Endothelial cell of umbilical vein (primary cell): ENCODE measurements at regions not wholly inside any gene's neighbourhood (a gene's known extent, or its start where the extent isn't known, plus 50 kb on each side); places are given as distances from the start of the nearest gene placed in this dataset.

ENCODE experiments used
- BruUV-seq: library from RNA; stranded (reverse); fragments of 400-500 nt; replicated peaks from 2 replicates; lab custom pipeline; 2021; lab: Mats Ljungman, UMichigan
- CTCF ChIA-PET: fragments of 300-600, 350-600 bp; sonication (Branson Sonifier 250); formaldehyde crosslinking; loops from one replicate; lab custom pipeline; 2021; ENCODE audit warnings: antibody characterized with exemption, inconsistent platforms; lab: Charles Lee
- POLR2A ChIA-PET: fragments of 300-600, 350-600 bp; sonication (Branson Sonifier 250); formaldehyde crosslinking; loops from one replicate; lab custom pipeline; 2021; ENCODE audit warnings: antibody characterized with exemption, inconsistent platforms; lab: Charles Lee
- DNase-seq: peaks from one replicate; pipeline ENCODE4 v3.0.0-alpha.2; 2011; ENCODE audit warnings: low read depth, low spot score
- FAIRE-seq: peaks from 2 replicates; lab custom pipeline; 2011; peaks lifted over from hg19 to GRCh38; lab: Jason Lieb, UNC
- H2AFZ ChIP-seq: 2 replicates; pipeline ENCODE4 v1.6.0; 2012; ENCODE audit warnings: low read depth, low read length, control low read depth, inconsistent platforms
- H3K27ac ChIP-seq: 2 replicates; pipeline ENCODE4 v1.5.1; 2011; ENCODE audit warnings: low read depth, mild to moderate bottlenecking, control low read depth, low read length, moderate library complexity; ENCODE audit not compliant: insufficient read depth
- H3K27me3 ChIP-seq, 2 experiments: 2 replicates each; pipeline versions ENCODE4 v1.6.0 to v1.6.1; 2011; ENCODE audit warnings: low read length in 2 of 2, mixed read lengths in 1 of 2; ENCODE audit not compliant: control insufficient read depth in 2 of 2, insufficient read depth in 2 of 2
- H3K36me3 ChIP-seq, 2 experiments: 2 replicates in 1 of 2; 3 replicates in 1 of 2; pipeline ENCODE4 v1.5.1; 2011; ENCODE audit warnings: low read length in 2 of 2, mild to moderate bottlenecking in 1 of 2, moderate library complexity in 1 of 2; ENCODE audit not compliant: control insufficient read depth in 2 of 2, insufficient read depth in 2 of 2; ENCODE audit errors: extremely low read depth in 1 of 2
- H3K4me1 ChIP-seq: 3 replicates; pipeline ENCODE4 v1.5.1; 2011; ENCODE audit warnings: mild to moderate bottlenecking, low read length; ENCODE audit not compliant: control insufficient read depth, insufficient read depth; ENCODE audit errors: extremely low read depth
- H3K4me2 ChIP-seq: 2 replicates; pipeline ENCODE4 v1.6.1; 2011; ENCODE audit warnings: low read length, control low read depth, mixed read lengths; ENCODE audit not compliant: insufficient read depth
- H3K4me3 ChIP-seq, 3 experiments: fragments of 200-600 bp in 1 of 3; sonication (generic), shearing (Covaris generic) in 1 of 3; replicated peaks in 1 of 3; 2 replicates each; pipeline ENCODE4 v1.5.1; 2011 to 2016; ENCODE audit warnings: control low read depth in 3 of 3, low read length in 3 of 3, mild to moderate bottlenecking in 2 of 3, inconsistent platforms in 1 of 3, low read depth in 1 of 3, moderate library complexity in 1 of 3; ENCODE audit not compliant: insufficient read depth in 1 of 3
- H3K79me2 ChIP-seq: 2 replicates; pipeline ENCODE4 v1.6.0; 2012; ENCODE audit warnings: low read length, inconsistent platforms; ENCODE audit not compliant: control insufficient read depth, insufficient read depth
- H3K9ac ChIP-seq: replicated peaks from 2 replicates; pipeline ENCODE3; 2011; ENCODE audit warnings: low read length, control low read depth; ENCODE audit not compliant: insufficient read depth; ENCODE audit errors: extremely low read depth
- H3K9me1 ChIP-seq: replicated peaks from 3 replicates; pipeline ENCODE4 v1.6.0; 2011; ENCODE audit warnings: mild to moderate bottlenecking, low read length; ENCODE audit not compliant: control insufficient read depth, insufficient read depth; ENCODE audit errors: extremely low read depth
- H3K9me3 ChIP-seq: replicated peaks from 2 replicates; pipeline ENCODE4 v1.5.1; 2012; ENCODE audit warnings: low read length, inconsistent platforms; ENCODE audit not compliant: control insufficient read depth, insufficient read depth
- H4K20me1 ChIP-seq: replicated peaks from 2 replicates; pipeline ENCODE3; 2011; ENCODE audit warnings: mild to moderate bottlenecking, low read length; ENCODE audit not compliant: control insufficient read depth, insufficient read depth; ENCODE audit errors: extremely low read depth
- CTCF ChIP-seq, 2 donors: IDR thresholded peaks; 1 replicate in 1 of 2; 2 replicates in 1 of 2; pipeline ENCODE4 v1.5.1; 2011; ENCODE audit warnings: low read length in 2 of 2, mild to moderate bottlenecking in 2 of 2, moderate library complexity in 2 of 2, control low read depth in 1 of 2, inconsistent platforms in 1 of 2, low read depth in 1 of 2; ENCODE audit not compliant: insufficient read depth in 1 of 2; ENCODE audit errors: extremely low read depth in 1 of 2
- EZH2 ChIP-seq: IDR thresholded peaks from 2 replicates; pipeline ENCODE4 v1.6.1; 2012; ENCODE audit warnings: borderline replicate concordance, low read depth, mild to moderate bottlenecking, moderate library complexity, low read length, inconsistent platforms; ENCODE audit not compliant: severe bottlenecking
- FOS ChIP-seq: IDR thresholded peaks from 2 replicates; pipeline ENCODE4 v1.6.1; 2011; ENCODE audit warnings: mild to moderate bottlenecking, low read length, moderate library complexity, borderline replicate concordance; ENCODE audit not compliant: insufficient read depth
- GATA2 ChIP-seq: IDR thresholded peaks from 2 replicates; pipeline ENCODE4 v1.7.0; 2011; ENCODE audit warnings: low read depth, mild to moderate bottlenecking, moderate library complexity, mixed read lengths, low read length; ENCODE audit not compliant: insufficient read length, insufficient read depth
- JUN ChIP-seq: IDR thresholded peaks from 2 replicates; pipeline ENCODE4 v1.6.1; 2011; ENCODE audit warnings: borderline replicate concordance, low read depth; ENCODE audit not compliant: insufficient read length, insufficient read depth
- MAX ChIP-seq: IDR thresholded peaks from 2 replicates; pipeline ENCODE4 v1.6.1; 2011; ENCODE audit not compliant: insufficient read depth, insufficient read length
- MYC ChIP-seq: IDR thresholded peaks from one replicate; pipeline ENCODE4 v1.6.1; 2011; ENCODE audit warnings: mild to moderate bottlenecking, low read depth, low read length
- POLR2A ChIP-seq: IDR thresholded peaks from 2 replicates; pipeline ENCODE4 v1.6.1; 2012; ENCODE audit warnings: low read depth, mild to moderate bottlenecking, control low read depth, low read length
- POLR2AphosphoS5 ChIP-seq: IDR thresholded peaks from 2 replicates; pipeline ENCODE4 v1.6.1; 2012; ENCODE audit warnings: low read depth, mild to moderate bottlenecking, control low read depth, low read length, moderate library complexity; ENCODE audit not compliant: insufficient read depth
- dilution Hi-C: fragments of 300-500 bp; cut with MboI; formaldehyde crosslinking; loops from one replicate; pipeline ENCODE4 v1.15.0; 2019; ENCODE audit warnings: low sequenced_read_pairs; ENCODE audit not compliant: extremely low pct_ligation_motif_present
- intact Hi-C: fragments of 100-400 bp; cut with micrococcal nuclease; formaldehyde crosslinking; loops from one replicate; pipeline ENCODE4 v1.10.0; 2022

- H3K4me1 ChIP-seq, result no peaks in the 10 kb centered on the region
- FAIRE-seq (no peak), DNase-seq (no peak)
- TF ChIP-seq EZH2, result no peak
- no peak for TF ChIP-seq POLR2AphosphoS5
- no peak for TF ChIP-seq MAX
- TF ChIP-seq GATA2, result no peak
- TF ChIP-seq JUN, result no peak
- TF ChIP-seq POLR2A, result no peak
- TF ChIP-seq MYC, result no peak
- no peaks in the 10 kb centered on the region for H3K79me2 ChIP-seq
- no peak overlapping the region for H3K27ac ChIP-seq
- no peaks in the 10 kb centered on the region for H3K9me1 ChIP-seq
- ChIA-PET POLR2A (no interaction called here), CTCF (no interaction called here)
- BruUV-seq, result no TSS peak
- H3K9ac ChIP-seq, result no peak overlapping the region
- no peaks in the 10 kb centered on the region for H3K9me3 ChIP-seq
- intact Hi-C loops (no loop called here), dilution Hi-C loops (no loop called here)
- no peak overlapping the region for H2AFZ ChIP-seq
- no peaks in the 10 kb centered on the region for H4K20me1 ChIP-seq
- no peaks in the 10 kb centered on the region for H3K27me3 ChIP-seq
- no peak overlapping the region for H3K4me3 ChIP-seq
- H3K4me2 ChIP-seq, result no peak overlapping the region
- no peaks in the 10 kb centered on the region for H3K36me3 ChIP-seq
Measured at GRCh38 chr7:69301253-69301652, 297.0 kb upstream of the AUTS2 start.

DNA sequence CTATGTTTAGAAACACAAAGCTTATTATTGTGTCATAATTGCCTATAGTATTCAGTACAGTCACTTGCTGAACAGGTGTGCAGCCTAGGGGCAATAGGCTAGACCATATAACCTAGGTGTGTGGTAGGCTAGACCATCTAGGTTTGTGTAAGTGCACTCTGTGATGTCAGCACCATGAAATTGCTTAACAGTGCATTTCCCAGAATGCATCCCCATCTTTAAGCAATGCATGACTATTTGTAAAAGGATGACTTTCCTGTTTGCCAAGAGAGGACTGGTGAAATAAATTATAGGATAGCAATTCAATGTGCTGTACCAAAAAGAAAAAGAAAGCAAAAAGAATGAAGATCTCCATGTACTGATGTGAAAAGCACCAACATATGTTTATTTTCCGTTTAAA, 288.7 kb upstream of the AUTS2 start:
- FAIRE-seq, result no peak

More for the DNA sequence above, 288.7 kb upstream of the AUTS2 start:
- Histone ChIP-seq H3K36me3 (no peaks in the 10 kb centered on the region), H3K9ac (no peak overlapping the region), H4K20me1 (no peaks in the 10 kb centered on the region), H3K4me2 (no peak overlapping the region), H3K9me1 (no peaks in the 10 kb centered on the region), H3K79me2 (no peaks in the 10 kb centered on the region), H3K9me3 (no peaks in the 10 kb centered on the region), H3K4me3 (no peak overlapping the region), H3K4me1 (no peaks in the 10 kb centered on the region), H3K27ac (no peak overlapping the region), H3K27me3 (no peaks in the 10 kb centered on the region), H2AFZ (no peak overlapping the region)
- TF ChIP-seq POLR2A (no peak), MAX (no peak), GATA2 (no peak), CTCF (IDR thresholded peaks at IDR 0.05; ENCODE audit: extremely low read depth in 1 of 2, insufficient read depth in 1 of 2, low read depth in 1 of 2, low read length in 2 of 2) (no peak), JUN (no peak), FOS (no peak), POLR2AphosphoS5 (no peak), MYC (no peak), EZH2 (no peak)
- POLR2A ChIA-PET, result no interaction called here
- intact Hi-C loops, result no loop called here
- BruUV-seq, result no TSS peak
- DNase-seq, result no peak
- dilution Hi-C loops, result no loop called here
- CTCF ChIA-PET, result no interaction called here
